Activated CD8-positive, alpha-beta T cell treated with anti-CD3 and anti-CD28 coated beads for 36 hours (primary cell): ENCODE measurements at regions not wholly inside any gene's neighbourhood (a gene's known extent, or its start where the extent isn't known, plus 50 kb on each side); places are given as distances from the start of the nearest gene placed in this dataset.

Experiments used
- ATAC-seq: fragments of 200-7000 bp; cut with Tn5 transposase; one replicate; pipeline ENCODE4 v1.10.0; 2021; ENCODE audit warnings: mild to moderate bottlenecking, moderate library complexity
- CTCF ChIA-PET: fragments of 350-600 bp; sonication (Branson Sonifier 250); formaldehyde crosslinking; loops from one replicate; lab custom pipeline; 2021; ENCODE audit warnings: antibody characterized with exemption; lab: Charles Lee
- POLR2A ChIA-PET: fragments of 350-600 bp; sonication (Branson Sonifier 250); formaldehyde crosslinking; loops from one replicate; lab custom pipeline; 2021; ENCODE audit warnings: antibody characterized with exemption; lab: Charles Lee
- DNase-seq: peaks from one replicate; pipeline ENCODE4 v3.0.0-alpha.2; 2020
- H3K27ac Mint-ChIP-seq: one replicate; pipeline ENCODE4 v1.8.0; 2021; ENCODE audit warnings: mild to moderate bottlenecking, mixed read lengths
- H3K27me3 Mint-ChIP-seq: one replicate; pipeline ENCODE4 v1.8.0; 2021; ENCODE audit warnings: mixed read lengths
- H3K36me3 Mint-ChIP-seq: one replicate; pipeline ENCODE4 v1.8.0; 2021; ENCODE audit warnings: low read depth, mixed read lengths
- H3K4me1 Mint-ChIP-seq: one replicate; pipeline ENCODE4 v1.8.0; 2021; ENCODE audit warnings: low read depth, mixed read lengths
- H3K4me3 Mint-ChIP-seq: one replicate; pipeline ENCODE4 v1.8.0; 2021; ENCODE audit warnings: mild to moderate bottlenecking, moderate library complexity, mixed read lengths
- H3K9me3 Mint-ChIP-seq: one replicate; pipeline ENCODE4 v1.8.0; 2021; ENCODE audit warnings: mixed read lengths
- CTCF ChIP-seq: fragments of 200-600 bp; IDR thresholded peaks from one replicate; pipeline ENCODE4 v1.8.0; 2022; ENCODE audit warnings: antibody characterized with exemption, mild to moderate bottlenecking
- intact Hi-C: fragments of 100-400 bp; cut with micrococcal nuclease; formaldehyde crosslinking; loops from one replicate; pipeline ENCODE4 v1.10.0; 2022

- POLR2A ChIA-PET = no interaction called here
- CTCF ChIA-PET = no interaction called here
- DNase-seq (no peak), ATAC-seq (no peak)
- Mint-ChIP-seq H3K9me3 (peaks cover 7% of the 10 kb centered on the region), H3K27ac (no peak overlapping the region), H3K4me3 (no peak overlapping the region), H3K4me1 (no peaks in the 10 kb centered on the region), H3K36me3 (no peaks in the 10 kb centered on the region), H3K27me3 (no peaks in the 10 kb centered on the region)
- TF ChIP-seq CTCF = no peak
- intact Hi-C loops = no loop called here
Measured at GRCh38 chr13:64749301-64749700, 2480.8 kb downstream of the PCDH9 start.

- DNase-seq = no peak
- Mint-ChIP-seq H3K4me1 (no peaks in the 10 kb centered on the region), H3K27me3 (no peaks in the 10 kb centered on the region), H3K27ac (no peak overlapping the region), H3K4me3 (no peak overlapping the region), H3K9me3 (peaks cover 4% of the 10 kb centered on the region), H3K36me3 (no peaks in the 10 kb centered on the region)
- TF ChIP-seq CTCF = no peak
- ChIA-PET CTCF (no interaction called here), POLR2A (no interaction called here)
- ATAC-seq = no peak
- intact Hi-C loops = no loop called here
Measured at GRCh38 chr13:64746845-64747244, 2483.3 kb downstream of the PCDH9 start.

DNA sequence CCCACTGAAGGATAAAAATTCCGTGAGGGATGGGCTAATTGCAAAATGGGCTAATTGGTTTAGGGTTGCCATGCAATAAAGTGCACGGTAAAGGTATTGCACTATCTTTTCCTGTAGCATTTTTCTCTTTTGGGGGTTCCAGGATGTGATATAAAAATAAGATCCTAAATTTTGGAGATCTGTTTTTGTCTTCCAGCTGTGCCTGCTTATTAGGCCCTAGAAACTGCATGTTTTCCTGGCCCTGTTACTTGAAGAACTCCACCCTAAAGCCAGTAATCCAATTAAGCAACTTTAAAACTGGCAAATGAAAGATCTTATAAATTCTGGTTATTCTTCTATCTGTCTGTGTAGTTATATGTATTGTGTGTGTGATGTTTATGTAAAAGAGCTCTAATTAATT is 2489.6 kb downstream of the PCDH9 start:
- DNase-seq = no peak
- intact Hi-C loops = no loop called here
- no peak for TF ChIP-seq CTCF
- Mint-ChIP-seq H3K36me3 (no peaks in the 10 kb centered on the region), H3K4me1 (no peaks in the 10 kb centered on the region), H3K27me3 (no peaks in the 10 kb centered on the region), H3K27ac (no peak overlapping the region), H3K4me3 (no peak overlapping the region), H3K9me3 (peaks cover 16% of the 10 kb centered on the region)
- ChIA-PET CTCF (no interaction called here), POLR2A (no interaction called here)
- ATAC-seq = no peak

GRCh38 chr13:64725492-64725891 is 2504.6 kb downstream of the PCDH9 start:
- intact Hi-C loops = no loop called here
- H3K27me3 Mint-ChIP-seq = no peaks in the 10 kb centered on the region
- ATAC-seq = no peak

GRCh38 chr13:64723724-64724123 is 2506.4 kb downstream of the PCDH9 start:
- Mint-ChIP-seq H3K27ac (no peak overlapping the region), H3K27me3 (no peaks in the 10 kb centered on the region), H3K9me3 (peaks cover 4% of the 10 kb centered on the region), H3K4me1 (no peaks in the 10 kb centered on the region), H3K36me3 (no peaks in the 10 kb centered on the region), H3K4me3 (no peak overlapping the region)
- ATAC-seq (no peak), DNase-seq (no peak)
- no peak for TF ChIP-seq CTCF
- ChIA-PET POLR2A (no interaction called here), CTCF (no interaction called here)
- intact Hi-C loops = no loop called here

More at GRCh38 chr13:64725492-64725891, 2504.6 kb downstream of the PCDH9 start:
- H3K9me3 Mint-ChIP-seq = peaks cover 5% of the 10 kb centered on the region
- no peak for TF ChIP-seq CTCF
- H3K4me3 Mint-ChIP-seq = no peak overlapping the region
- H3K36me3 Mint-ChIP-seq = no peaks in the 10 kb centered on the region
- ChIA-PET CTCF (no interaction called here), POLR2A (no interaction called here)
- H3K4me1 Mint-ChIP-seq = no peaks in the 10 kb centered on the region
- H3K27ac Mint-ChIP-seq = no peak overlapping the region
- no peak for DNase-seq
